ENCODE measurements at regions not wholly inside any gene's neighbourhood (a gene's known extent, or its start where the extent isn't known, plus 50 kb on each side); places are given as distances from the start of the nearest gene placed in this dataset.
A peak's percentile ranks its signal among the peaks of the same experiment; 100 is the strongest.

DNA sequence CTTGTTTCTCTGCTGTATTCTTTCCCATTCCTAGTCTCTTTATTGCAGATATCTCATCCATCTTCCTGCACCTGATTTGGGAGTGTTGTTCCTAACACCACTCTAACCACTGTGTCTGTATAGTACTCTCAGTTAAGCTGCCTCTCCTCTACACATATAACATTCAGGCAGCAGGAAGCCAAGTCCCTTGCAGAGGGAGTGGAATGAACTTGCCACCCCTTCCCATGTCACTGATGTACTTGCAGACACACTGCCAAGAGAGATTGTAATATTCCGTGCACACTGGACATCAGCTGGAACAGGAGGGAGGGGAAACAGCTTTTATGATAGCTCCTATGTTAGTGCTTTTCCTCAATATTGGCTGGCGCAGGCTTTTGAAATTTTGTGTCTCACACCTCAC lies 281.6 kb upstream of the E2F7 start:
- intact Hi-C loops (cut with DNase I): no loop called here
- ATAC-seq (ENCODE audit: poor library complexity) (peak; percentile 46), DNase-seq (no peak)

DNA sequence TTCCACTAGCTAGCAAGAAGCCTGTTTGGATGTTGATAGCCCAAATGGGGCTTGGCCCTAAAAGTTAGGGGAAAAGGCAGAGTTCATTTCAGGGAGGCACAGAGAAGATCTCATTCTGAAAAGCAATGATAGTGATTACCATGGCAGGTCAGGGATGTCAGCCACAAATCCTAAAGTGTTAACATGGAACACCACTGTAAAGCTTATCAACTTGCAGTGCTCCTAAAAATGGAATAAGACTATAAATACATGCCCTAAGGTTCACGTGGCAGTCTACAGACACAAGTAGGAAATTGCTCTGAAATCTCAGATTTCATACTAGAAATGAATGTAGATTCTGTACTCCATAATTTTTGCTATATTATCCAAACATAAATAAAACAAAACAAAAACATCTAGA lies 280.0 kb upstream of the E2F7 start:
- intact Hi-C loops (cut with DNase I): no loop called here
- no peak for DNase-seq
- ATAC-seq (ENCODE audit: poor library complexity): peak; percentile 85

DNA sequence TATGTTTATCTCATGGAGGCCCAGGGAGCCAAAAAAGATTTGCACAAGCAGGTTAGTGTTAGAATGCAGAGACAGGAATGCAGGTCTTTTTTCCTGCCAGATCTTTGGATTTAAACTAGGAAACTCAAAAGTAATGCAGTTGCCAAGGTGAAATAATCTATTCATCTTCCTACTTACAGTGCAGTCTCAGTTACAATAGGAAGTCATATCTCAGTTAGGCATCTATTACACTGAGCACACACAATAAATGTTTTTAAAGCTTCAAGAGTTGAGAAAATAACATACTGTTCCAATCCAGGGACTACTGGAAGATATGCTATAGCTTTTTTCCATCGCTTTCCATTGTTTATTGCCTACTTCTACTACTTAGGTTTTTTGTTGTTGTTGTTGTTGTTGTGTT lies 279.3 kb upstream of the E2F7 start:
- intact Hi-C loops (cut with DNase I): no loop called here
- ATAC-seq (ENCODE audit: poor library complexity) (no peak), DNase-seq (no peak)

DNA sequence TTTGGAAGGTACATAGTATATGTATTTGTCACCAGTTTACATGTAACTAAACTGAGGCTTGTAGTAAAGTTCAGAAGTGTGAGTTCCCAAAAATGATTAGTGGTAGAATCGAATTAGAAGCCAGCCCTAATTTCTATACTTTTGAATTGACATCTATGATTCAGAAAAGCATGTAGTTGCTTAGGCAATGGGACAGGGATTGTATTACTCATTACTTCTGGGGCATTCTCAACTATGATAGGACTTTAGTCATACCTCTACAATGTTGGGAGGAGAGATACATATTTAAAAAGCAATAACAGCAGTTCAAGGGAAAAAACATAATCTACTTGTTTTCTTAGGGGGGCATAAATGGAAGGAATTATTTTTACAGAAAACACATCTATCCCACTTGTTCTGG lies 277.9 kb upstream of the E2F7 start:
- ATAC-seq (ENCODE audit: poor library complexity): no peak
- intact Hi-C loops (cut with DNase I): no loop called here
- no peak for DNase-seq

DNA sequence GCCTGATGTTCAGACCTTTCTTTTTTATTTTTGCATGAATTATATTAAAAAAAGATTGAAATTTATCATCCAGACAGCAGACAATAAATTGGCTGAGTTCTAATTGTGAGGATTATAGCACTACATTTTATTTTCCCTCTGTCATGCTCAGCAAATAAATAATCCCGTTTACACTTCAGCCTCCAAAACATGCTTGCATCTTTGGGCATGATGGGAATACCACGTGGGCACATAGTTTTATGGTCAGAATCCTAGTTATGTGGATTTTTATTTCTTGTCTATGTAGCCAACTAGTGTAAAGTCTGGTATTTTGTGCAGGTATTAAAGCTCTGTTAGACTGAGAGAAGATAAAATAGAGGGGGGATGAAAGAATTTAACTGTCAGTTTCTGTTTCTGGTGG lies 276.9 kb upstream of the E2F7 start:
- intact Hi-C loops (cut with DNase I): no loop called here
- ATAC-seq (ENCODE audit: poor library complexity) (no peak), DNase-seq (no peak)

DNA sequence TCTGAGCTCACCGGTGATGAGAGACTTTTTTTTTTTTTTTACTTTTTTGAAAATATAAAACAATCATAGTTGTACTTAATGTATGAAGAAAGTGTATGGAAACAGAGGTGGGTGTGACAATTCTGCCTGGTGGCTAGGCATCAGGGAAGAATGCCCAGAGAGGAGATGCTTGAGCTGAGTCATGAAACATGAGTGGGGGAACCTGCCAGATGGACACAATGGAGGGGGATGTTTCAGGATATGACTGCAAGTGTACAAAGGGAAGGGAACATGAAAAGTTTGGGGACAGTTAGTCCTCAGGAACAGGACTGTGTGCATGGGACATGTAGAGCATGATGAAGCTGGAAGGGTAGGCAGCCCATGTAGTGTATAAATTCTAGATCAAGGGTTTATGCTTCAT lies 274.2 kb upstream of the E2F7 start:
- intact Hi-C loops (cut with DNase I): no loop called here
- DNase-seq (no peak), ATAC-seq (ENCODE audit: poor library complexity) (no peak)

DNA sequence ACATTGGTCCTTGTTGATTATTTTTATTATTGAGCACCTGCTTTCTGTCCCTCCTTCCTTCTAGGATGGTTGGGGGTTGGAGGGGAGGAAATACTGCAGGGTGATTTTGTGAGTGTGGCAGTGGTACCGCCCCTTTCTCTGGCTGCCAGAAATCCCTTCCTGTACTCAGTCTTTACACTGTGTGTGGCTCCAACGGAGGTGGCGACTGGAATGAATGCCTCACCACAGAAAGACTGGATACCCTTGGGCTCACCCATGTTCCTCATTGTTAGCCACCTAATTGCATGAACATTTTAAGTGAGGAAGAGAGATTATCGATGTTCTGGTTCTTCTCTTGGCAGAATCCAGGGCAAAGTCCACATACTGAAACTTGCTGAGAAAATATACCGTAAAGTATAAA lies 272.0 kb upstream of the E2F7 start:
- no peak for ATAC-seq (ENCODE audit: poor library complexity)
- intact Hi-C loops (cut with DNase I): no loop called here
- no peak for DNase-seq

DNA sequence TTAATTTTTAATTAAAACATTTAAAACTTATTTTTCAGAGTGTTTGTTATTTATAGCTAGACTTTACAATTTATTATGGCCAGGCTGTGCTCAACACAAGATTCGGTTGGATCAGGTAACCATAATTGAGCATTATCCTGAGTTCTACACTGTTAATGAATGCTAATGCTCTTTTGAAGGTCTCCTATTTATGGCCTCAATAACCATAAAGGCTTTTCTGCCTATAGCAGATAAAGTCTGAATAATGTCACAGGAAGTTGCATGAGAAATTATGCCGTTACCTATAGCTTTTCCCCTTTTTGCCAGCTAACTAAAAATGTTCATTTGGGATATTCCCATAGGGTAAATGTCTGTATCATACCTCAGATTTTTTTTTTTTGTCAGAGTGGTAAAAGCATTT lies 269.4 kb upstream of the E2F7 start:
- intact Hi-C loops (cut with DNase I): no loop called here
- ATAC-seq (ENCODE audit: poor library complexity) (no peak), DNase-seq (no peak)

DNA sequence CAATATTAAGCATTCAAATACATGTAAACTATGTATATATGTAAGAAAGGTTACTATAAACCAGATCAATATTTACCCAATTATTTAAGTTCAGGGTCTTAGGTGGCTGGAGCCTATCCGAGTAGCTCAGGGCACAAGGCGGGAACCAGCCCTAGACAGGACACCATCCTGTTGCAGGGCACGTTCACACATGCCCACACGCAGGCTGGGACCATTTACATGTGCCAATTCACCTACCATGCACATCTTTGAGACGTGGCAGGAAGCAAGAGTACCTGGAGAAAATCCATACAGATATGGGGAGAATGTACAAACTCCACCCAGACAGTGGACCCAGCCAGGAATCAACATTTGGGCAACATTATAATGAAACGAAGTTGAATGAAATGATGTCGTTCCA lies 263.0 kb upstream of the E2F7 start:
- no peak for DNase-seq
- intact Hi-C loops (cut with DNase I): no loop called here
- ATAC-seq (ENCODE audit: poor library complexity): no peak

DNA sequence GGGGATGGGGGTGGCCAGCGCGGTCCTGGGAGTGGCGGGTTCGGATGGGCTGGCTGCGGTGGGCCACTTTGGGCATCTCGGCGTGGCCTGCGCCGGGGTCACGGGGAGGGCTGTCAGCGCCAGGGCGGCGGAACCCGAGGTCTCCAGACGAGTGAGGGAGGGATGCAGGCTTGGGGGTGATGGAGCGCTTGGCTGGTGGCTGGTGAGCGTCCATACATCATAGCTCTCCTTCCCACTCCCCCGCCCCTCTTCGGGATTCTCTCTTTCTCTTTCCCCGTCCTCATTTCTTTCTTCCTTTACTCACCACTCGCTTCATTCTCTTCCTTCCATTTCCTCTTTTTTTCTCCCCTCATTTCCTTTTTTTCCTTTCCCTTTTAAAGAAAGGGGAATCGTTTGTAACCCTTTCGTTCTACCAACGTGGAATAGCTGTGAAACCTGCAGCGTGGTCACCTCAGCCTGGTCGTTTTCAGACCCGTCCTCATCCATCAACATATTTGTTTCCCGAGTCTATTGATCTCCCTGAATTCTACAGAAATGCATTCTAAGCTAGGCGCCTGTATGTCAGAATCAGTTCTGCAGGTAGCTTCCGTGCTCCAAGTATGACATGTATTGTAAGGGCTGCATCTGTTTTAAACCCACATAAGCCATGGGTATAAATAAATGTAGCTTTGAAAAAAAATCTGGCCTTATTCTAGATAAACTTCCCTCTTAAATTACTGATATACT lies 260.3 kb upstream of the E2F7 start:
- intact Hi-C loops (cut with DNase I): no loop called here
- peak; percentile 42 for DNase-seq

DNA sequence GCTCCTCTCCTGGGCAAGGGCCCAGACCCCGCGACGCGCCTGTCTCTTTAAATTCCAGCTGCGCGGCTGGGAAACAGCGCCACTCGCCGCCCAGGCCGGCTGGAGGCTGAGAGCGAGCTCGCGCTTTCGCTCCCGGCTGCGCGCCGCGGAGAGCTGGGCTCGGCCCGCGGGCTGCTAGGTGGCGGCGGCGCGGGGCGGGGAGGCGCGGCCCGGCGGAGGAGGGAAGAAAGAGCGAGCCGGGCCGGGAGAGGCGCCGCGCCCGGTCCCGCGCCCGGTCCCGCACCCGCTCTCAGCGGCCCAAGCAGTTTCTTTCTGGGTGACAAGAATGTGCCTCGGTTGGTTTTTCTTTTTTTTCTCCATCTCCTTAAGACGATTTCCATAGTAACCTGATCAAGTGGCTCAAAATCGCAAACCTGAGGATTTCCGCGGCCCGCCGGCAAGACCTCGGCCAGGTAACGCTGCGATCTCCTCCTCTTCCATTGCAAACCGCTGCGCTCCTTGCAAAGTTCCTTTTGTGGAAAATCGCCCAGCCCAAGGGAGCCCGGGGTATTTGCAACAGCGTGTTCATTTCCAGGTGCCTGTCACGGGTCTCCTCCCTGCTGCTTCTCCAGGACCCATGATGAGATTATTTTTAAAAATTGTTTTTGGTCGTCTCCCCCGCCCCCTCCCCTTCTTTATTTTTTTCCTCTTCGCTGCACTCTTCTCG lies 259.5 kb upstream of the E2F7 start:
- intact Hi-C loops (cut with DNase I): no loop called here
- DNase-seq: peak; percentile 83

More for the DNA sequence above, 260.3 kb upstream of the E2F7 start:
- ATAC-seq (ENCODE audit: poor library complexity): peak; percentile 52

DNA sequence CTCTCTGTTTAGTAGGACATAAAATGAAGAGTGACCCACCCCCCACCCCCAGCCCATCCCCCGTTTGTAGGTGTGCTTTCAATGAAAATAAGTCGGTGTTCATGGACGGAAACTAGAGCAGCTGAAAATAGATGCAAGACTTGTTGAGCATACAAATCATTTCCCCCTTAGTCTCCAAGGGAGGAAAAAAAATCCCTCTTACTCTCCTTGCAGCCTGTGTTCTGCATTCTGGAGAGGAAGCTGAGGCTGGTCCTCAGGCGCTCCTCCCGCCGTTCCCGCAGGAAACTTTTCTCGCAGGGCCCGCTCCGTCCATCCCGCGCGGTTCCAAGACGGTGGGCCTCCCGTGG lies 259.0 kb upstream of the E2F7 start:
- no peak for DNase-seq
- no peak for ATAC-seq (ENCODE audit: poor library complexity)
- intact Hi-C loops (cut with DNase I): no loop called here

More for the DNA sequence above, 259.5 kb upstream of the E2F7 start:
- peak; percentile 99 for ATAC-seq (ENCODE audit: poor library complexity)

DNA sequence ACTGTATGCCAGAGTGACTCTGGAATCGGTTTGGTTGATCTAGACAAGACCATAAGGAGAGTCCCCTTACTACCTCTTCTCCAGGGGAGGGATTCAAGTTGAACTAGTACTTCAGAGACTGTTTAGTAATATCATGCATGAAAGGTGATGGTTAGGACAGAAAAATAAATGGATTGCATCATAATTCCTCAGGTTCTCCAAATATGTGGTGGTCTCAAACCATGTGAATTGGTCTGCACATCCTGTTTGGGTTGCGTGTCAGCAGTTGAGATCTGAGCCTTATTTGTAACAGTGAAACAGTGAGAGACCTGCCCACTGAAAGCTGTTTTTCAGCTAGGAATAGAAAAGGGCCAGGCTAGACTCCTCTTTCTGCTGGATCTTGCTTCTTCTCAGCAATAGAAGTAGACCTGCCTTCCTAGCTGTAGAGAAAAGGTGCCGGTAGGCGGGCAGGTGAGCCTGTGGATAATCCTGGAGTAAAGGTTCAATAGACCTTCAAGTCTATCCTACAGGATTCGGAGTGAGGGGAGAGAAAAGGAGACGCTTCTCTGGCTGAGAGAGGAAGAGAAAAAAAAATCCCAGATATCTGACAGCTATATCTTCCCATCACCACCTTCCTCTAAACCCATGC lies 258.5 kb upstream of the E2F7 start:
- DNase-seq: no peak
- no peak for ATAC-seq (ENCODE audit: poor library complexity)
- intact Hi-C loops (cut with DNase I): no loop called here

DNA sequence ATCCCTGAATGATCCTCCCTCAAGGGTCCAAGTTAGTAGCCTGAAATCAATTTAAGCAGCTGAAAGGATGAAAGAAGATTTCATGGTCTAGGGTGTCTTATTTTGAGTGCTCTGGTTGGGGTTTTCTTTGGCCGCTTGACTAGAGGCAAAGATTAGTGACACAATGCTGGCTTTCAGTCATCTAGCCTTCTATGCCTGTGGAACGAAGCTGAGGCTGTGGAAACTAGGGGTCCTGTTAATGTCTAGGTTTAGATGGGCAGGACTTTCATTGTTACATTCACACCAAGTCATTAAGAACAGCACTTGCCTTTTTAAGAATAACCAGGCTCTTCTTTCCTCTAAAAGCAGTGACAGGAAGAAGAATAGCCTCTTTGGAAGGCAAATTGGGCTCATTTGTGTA lies 253.8 kb upstream of the E2F7 start:
- no peak for ATAC-seq (ENCODE audit: poor library complexity)
- intact Hi-C loops (cut with DNase I): no loop called here
- DNase-seq: no peak

DNA sequence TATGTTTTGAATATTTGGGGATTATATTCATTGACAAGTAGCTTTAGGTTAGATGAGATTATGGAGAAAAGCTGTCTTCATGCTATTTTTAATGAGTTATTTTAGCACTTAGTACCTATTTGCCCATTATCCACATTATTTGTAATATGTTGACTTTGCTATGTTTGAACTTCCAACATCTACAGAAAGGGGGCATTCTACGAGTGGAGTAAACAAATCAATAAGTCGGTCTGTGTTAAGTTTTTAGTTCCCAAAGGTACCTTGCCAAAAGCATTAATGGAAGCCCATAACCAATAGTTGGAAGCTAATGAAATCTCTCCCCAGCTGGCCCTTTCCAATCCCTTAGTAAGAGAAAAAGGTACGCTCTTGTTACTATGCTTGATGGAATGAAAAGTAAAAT lies 250.0 kb upstream of the E2F7 start:
- intact Hi-C loops (cut with DNase I): no loop called here
- ATAC-seq (ENCODE audit: poor library complexity) (no peak), DNase-seq (no peak)

DNA sequence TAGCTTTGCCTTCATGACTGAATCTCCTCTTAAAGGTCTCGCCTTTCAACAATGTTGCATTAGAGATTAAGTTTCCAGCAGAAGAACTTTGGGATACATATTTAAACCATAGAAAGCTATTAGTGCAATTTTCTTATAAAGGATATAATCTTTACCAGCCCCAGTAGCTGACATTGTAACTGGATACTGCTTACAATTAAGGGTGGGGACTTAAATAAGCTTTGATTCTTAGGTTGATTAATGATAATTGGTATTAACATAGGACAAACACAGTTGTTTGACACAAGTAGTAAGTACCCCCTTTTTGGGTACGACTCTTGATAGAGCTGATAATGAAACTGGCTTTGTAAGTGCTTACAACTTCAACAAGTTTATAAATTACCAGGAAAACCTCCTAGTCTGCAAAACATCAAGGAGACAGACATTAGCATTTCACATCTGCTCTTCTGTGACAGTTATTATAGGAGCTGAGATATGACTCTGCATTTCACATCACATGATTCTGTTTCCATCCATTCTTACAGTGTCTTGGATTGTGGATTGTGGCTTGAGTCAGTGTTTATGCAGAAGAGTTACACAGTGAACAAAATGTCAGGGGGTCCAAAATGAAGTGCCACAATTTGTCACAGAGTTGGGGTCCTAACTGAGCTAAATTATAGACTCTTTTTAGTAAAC lies 249.1 kb upstream of the E2F7 start:
- no peak for DNase-seq
- intact Hi-C loops (cut with DNase I): no loop called here
- no peak for ATAC-seq (ENCODE audit: poor library complexity)

DNA sequence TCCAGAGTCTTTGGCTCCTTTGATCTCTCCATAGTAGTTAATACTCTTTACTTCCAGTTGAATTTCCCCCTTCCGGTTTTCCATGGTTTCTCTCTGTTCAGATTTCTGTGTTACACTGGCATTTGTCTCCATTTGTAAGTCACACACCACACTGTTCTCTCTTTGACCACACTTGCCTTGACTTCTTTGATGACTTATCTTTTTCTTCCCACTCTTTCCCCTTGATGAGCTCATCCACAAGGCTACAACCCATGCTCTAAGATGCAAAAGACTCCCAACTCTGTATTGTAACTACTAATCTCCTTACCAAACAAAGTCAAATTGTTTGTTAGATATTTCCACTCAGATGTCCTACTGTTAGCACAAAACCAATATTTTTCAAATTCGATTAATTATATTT lies 242.7 kb upstream of the E2F7 start:
- intact Hi-C loops (cut with DNase I): no loop called here
- DNase-seq: no peak
- no peak for ATAC-seq (ENCODE audit: poor library complexity)

DNA sequence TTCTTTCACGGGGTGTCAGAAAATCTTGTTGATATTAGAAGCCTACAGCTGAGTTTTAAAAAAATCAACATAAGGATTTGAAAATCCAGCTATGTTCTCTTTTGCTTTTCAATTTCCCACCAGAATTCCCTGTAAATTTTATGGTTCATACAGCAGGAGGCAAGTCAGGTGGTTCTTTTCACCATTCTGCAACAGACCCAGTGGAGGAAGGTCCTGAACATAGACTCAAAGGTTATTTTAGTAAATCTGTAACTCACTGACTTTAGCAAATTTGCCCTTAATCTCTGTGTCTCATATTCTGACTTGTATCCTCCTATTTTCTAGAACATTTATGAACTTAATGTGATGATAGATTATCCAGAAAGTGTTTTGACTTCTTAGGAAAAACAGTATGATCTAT lies 235.4 kb upstream of the E2F7 start:
- intact Hi-C loops (cut with DNase I): no loop called here
- no peak for ATAC-seq (ENCODE audit: poor library complexity)
- DNase-seq: no peak

DNA sequence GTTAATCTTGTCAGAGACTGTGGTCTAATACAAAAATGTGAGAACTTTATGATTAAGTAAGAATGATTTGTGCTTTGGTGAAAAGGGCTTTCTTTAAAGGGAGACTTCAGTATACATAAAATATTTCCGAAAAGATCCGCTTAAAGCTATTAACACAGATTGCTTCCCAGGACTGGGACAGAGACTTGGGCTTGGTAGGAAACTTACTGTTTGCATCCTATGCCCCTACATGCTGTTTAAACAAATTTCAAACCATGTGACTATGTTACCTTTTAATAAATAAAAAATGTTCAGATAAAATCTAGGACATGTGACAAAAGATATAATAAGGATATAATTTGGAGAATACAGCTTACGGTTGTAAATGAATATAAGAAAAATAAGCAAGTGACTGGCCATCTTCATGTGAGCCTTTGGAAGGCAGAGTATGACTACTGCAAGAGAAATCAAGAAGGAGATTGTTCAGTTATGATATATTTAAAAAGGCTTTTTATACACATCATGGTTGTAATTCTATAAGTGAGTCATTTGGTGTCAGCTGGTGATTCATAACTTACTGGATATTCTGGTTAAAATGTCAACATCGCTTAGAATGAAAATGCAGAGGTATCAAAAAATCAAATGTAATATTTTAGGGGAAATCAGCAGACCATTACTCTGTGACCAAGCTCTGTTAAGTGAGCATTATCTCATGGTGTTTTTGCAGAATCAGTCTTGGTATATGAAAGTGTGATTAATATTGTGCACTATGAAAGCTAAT lies 234.7 kb upstream of the E2F7 start:
- intact Hi-C loops (cut with DNase I): no loop called here
- ATAC-seq (ENCODE audit: poor library complexity) (no peak), DNase-seq (no peak)

All from Right ventricle myocardium superior (tissue), 1 donor.